ENCODE measurements at regions not wholly inside any gene's neighbourhood (a gene's known extent, or its start where the extent isn't known, plus 50 kb on each side); places are given as distances from the start of the nearest gene placed in this dataset.

DNA sequence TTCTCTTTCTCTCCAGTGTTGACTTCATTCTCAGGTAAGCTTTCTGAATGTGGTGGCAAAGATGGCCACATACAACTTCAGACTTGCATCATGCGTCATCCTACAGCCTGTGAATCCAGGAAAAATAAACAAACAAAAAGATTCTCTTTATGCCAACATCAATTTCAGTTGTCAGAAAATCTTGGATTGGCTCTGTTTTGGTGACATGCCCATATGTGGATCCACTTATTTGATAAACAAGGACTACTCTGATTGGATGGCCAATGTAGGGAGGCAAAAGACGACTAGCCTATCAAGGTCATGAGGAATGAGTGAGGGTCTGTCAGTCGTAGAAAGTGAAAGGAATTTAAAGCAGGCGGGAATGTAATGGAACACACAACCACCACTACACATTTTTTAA lies 866.6 kb downstream of the USP25 start:
- no peaks in the 10 kb centered on the region for H3K9me3 ChIP-seq (ENCODE audit: severe bottlenecking)
- peaks cover 13% of the 10 kb centered on the region for H3K27me3 ChIP-seq (ENCODE audit: insufficient read depth, low read depth, severe bottlenecking)
- no peak overlapping the region for H3K4me3 ChIP-seq (ENCODE audit: low read depth, low read length)
- no peak overlapping the region for H3K27ac ChIP-seq
- TF ChIP-seq, protein P1, sequence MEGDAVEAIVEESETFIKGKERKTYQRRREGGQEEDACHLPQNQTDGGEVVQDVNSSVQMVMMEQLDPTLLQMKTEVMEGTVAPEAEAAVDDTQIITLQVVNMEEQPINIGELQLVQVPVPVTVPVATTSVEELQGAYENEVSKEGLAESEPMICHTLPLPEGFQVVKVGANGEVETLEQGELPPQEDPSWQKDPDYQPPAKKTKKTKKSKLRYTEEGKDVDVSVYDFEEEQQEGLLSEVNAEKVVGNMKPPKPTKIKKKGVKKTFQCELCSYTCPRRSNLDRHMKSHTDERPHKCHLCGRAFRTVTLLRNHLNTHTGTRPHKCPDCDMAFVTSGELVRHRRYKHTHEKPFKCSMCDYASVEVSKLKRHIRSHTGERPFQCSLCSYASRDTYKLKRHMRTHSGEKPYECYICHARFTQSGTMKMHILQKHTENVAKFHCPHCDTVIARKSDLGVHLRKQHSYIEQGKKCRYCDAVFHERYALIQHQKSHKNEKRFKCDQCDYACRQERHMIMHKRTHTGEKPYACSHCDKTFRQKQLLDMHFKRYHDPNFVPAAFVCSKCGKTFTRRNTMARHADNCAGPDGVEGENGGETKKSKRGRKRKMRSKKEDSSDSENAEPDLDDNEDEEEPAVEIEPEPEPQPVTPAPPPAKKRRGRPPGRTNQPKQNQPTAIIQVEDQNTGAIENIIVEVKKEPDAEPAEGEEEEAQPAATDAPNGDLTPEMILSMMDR (IDR thresholded peaks at IDR 0.05; ENCODE audit: low read depth, low read length), result no peak
- no peaks in the 10 kb centered on the region for H3K36me3 ChIP-seq
- no peak for DNase-seq

DNA sequence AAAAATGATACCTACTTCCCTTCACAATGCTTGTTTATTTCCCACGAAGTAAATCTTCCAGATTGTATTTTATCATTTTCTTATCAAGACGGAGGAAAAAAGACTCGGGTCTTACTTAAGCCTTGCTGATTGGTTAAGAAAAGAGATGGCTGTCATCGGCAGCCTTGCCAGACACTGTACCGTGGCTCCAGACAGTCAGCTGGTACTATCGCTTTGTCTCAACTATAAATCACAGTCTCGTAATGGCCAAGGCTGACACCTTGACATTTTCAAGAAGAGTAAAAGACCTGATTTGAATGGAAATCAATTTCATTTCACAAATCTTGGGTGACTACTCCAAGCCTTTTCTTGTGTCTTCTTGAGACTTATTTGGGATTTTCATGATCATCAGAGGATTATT lies 868.0 kb downstream of the USP25 start:
- Histone ChIP-seq H3K4me3 (ENCODE audit: low read depth, low read length) (no peak overlapping the region), H3K27me3 (ENCODE audit: insufficient read depth, low read depth, severe bottlenecking) (peaks cover 16% of the 10 kb centered on the region), H3K9me3 (ENCODE audit: severe bottlenecking) (no peaks in the 10 kb centered on the region), H3K27ac (no peak overlapping the region), H3K36me3 (no peaks in the 10 kb centered on the region)
- TF ChIP-seq, protein P1 (IDR thresholded peaks at IDR 0.05; ENCODE audit: low read depth, low read length), result no peak
- DNase-seq, result no peak

DNA sequence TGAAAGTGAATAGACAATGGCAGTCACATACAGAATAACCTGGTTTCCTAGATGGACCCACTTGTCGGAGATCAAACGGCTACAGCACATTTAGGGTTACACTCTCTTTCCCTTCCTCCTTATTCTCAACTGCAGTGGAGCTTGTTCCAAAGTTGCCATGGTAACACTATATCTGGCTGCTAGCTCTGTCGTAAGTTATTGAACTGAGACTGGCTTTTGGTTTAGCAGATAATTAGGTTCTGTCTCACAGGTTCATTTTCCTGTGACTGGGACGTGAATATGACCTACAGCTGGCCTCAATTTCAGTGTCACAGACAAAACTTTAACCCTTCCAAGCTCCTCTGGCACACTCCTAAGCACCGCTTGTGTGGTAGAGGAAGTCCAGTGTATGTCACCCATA lies 875.8 kb downstream of the USP25 start:
- no peaks in the 10 kb centered on the region for H3K9me3 ChIP-seq (ENCODE audit: severe bottlenecking)
- no peak overlapping the region for H3K27ac ChIP-seq
- H3K4me3 ChIP-seq (ENCODE audit: low read depth, low read length), result no peak overlapping the region
- TF ChIP-seq, protein P1 (IDR thresholded peaks at IDR 0.05; ENCODE audit: low read depth, low read length), result no peak
- peaks cover 14% of the 10 kb centered on the region for H3K27me3 ChIP-seq (ENCODE audit: insufficient read depth, low read depth, severe bottlenecking)
- DNase-seq, result no peak
- H3K36me3 ChIP-seq, result no peaks in the 10 kb centered on the region

DNA sequence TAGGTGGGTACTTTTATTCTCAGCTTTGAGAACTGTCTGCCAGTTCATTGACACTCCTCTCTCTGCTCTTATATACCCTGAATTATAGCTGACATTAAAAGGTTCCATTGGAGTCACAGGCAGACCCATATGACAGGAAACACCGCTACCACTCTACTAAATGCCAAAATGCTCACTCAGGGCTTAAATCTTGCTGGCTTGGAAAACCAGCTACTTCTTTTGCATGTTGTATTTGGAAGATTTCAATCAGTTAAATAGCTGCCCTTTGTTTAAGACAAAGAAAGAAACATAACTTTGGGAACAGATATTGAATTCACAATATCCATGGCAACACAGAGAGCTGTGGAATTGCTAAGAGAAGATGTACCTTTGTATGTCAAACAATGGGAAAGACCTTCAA lies 876.5 kb downstream of the USP25 start:
- no peaks in the 10 kb centered on the region for H3K36me3 ChIP-seq
- H3K4me3 ChIP-seq (ENCODE audit: low read depth, low read length), result no peak overlapping the region
- TF ChIP-seq, protein P1 (IDR thresholded peaks at IDR 0.05; ENCODE audit: low read depth, low read length), result no peak
- H3K27ac ChIP-seq, result no peak overlapping the region
- peaks cover 19% of the 10 kb centered on the region for H3K27me3 ChIP-seq (ENCODE audit: insufficient read depth, low read depth, severe bottlenecking)
- DNase-seq, result no peak
- H3K9me3 ChIP-seq (ENCODE audit: severe bottlenecking), result no peaks in the 10 kb centered on the region

DNA sequence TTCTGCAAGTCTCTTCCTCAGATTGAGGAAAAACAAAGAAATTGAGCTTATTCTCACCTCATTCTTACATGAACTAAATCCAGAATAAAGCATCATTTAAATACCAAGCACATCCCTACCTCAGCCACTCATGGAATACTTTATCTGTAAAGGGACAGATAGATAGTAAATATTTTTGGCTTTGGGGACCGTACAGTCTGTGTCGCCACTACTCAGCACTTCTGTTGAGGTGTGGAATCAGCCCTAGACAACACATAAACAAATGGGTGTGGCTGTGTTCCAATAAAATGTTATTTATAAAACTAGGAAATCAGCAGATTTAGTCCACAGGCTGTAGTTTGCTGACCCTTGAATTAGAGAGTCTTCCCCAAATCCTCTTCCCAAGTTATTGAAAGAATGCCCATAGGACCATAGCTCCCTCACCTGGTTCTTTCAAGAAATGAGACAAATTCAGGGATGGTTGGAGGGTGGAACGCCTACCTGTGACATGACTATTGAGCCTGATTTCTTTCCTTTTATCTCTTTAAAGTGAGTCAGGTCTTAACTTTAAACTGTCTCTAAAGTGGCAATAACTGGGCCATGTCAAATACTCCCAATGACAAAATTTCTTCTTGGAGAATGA lies 878.5 kb downstream of the USP25 start:
- DNase-seq, result no peak
- Histone ChIP-seq H3K4me3 (ENCODE audit: low read depth, low read length) (no peak overlapping the region), H3K9me3 (ENCODE audit: severe bottlenecking) (no peaks in the 10 kb centered on the region), H3K27ac (no peak overlapping the region), H3K36me3 (no peaks in the 10 kb centered on the region), H3K27me3 (ENCODE audit: insufficient read depth, low read depth, severe bottlenecking) (peaks cover 18% of the 10 kb centered on the region)
- TF ChIP-seq, protein P1 (IDR thresholded peaks at IDR 0.05; ENCODE audit: low read depth, low read length), result no peak

DNA sequence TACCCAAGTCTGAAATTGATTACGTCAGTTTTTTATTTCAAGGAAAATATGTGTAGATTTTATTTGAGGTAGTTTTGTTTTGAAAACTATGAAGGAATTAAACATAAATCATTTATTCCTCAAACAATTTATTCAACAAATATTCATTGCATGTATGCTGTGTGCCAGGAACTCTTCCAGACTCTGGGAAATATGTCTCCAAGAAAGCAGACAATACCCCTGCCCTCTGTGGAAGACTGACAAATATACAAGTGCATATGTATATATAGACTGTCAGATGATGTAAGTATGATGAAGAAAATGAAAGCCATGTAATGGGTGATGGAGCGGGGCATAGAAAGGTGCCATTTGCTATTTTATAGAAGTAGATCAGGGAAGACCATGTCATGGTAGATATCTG lies 889.5 kb downstream of the USP25 start:
- TF ChIP-seq, protein P1 (IDR thresholded peaks at IDR 0.05; ENCODE audit: low read depth, low read length), result no peak
- DNase-seq, result no peak
- Histone ChIP-seq H3K9me3 (ENCODE audit: severe bottlenecking) (no peaks in the 10 kb centered on the region), H3K4me3 (ENCODE audit: low read depth, low read length) (no peak overlapping the region), H3K36me3 (no peaks in the 10 kb centered on the region), H3K27ac (no peak overlapping the region), H3K27me3 (ENCODE audit: insufficient read depth, low read depth, severe bottlenecking) (no peaks in the 10 kb centered on the region)
